GM19025 (cell line): ENCODE measurements at regions not wholly inside any gene's neighbourhood (a gene's known extent, or its start where the extent isn't known, plus 50 kb on each side); places are given as distances from the start of the nearest gene placed in this dataset.
"Not testable (repeated sequence)": the region's sequence is repeated elsewhere in the genome, so short reads cannot be mapped to it uniquely, and the experiment has no call there.

Source experiments
- ATAC-seq: cut with Tn5 transposase; IDR thresholded peaks from one replicate; pipeline ENCODE4 v1.9.1; 2021; ENCODE audit warnings: mild to moderate bottlenecking, low read depth, moderate library complexity; ENCODE audit not compliant: unreplicated experiment

- ATAC-seq = no peak
Observed at GRCh38 chr7:121531175-121532070, 135.3 kb upstream of the FAM3C start.

GRCh38 chr7:121530227-121531174 lies 134.4 kb upstream of the FAM3C start:
- ATAC-seq = peak; percentile 99

GRCh38 chr7:121529003-121529402 lies 132.9 kb upstream of the FAM3C start:
- no peak for ATAC-seq

- not testable (repeated sequence) for ATAC-seq
Observed at GRCh38 chr7:121526210-121526609, 130.1 kb upstream of the FAM3C start.

GRCh38 chr7:121525155-121525819 lies 129.2 kb upstream of the FAM3C start:
- ATAC-seq = no peak

- no peak for ATAC-seq
Observed at GRCh38 chr7:121521711-121522400, 125.7 kb upstream of the FAM3C start.

- ATAC-seq = no peak
Observed at GRCh38 chr7:121520911-121521310, 124.8 kb upstream of the FAM3C start.

GRCh38 chr7:121519548-121520521 lies 123.7 kb upstream of the FAM3C start:
- peak; percentile 92 for ATAC-seq

GRCh38 chr7:121517591-121517990 lies 121.5 kb upstream of the FAM3C start:
- no peak for ATAC-seq

- ATAC-seq = no peak
Observed at GRCh38 chr7:121516821-121517220, 120.7 kb upstream of the FAM3C start.

- no peak for ATAC-seq
Observed at GRCh38 chr7:121515630-121516401, 119.7 kb upstream of the FAM3C start.

- no peak for ATAC-seq
Observed at GRCh38 chr7:121515229-121515628, 119.1 kb upstream of the FAM3C start.

- ATAC-seq = no peak
Observed at GRCh38 chr7:121513105-121513504, 117.0 kb upstream of the FAM3C start.

GRCh38 chr7:121510858-121511482 lies 114.9 kb upstream of the FAM3C start:
- no peak for ATAC-seq

GRCh38 chr7:121510302-121510701 lies 114.2 kb upstream of the FAM3C start:
- ATAC-seq = no peak

GRCh38 chr7:121505540-121506182 lies 109.6 kb upstream of the FAM3C start:
- ATAC-seq = no peak

GRCh38 chr7:121505021-121505420 lies 108.9 kb upstream of the FAM3C start:
- no peak for ATAC-seq
